ENCODE measurements at regions not wholly inside any gene's neighbourhood (a gene's known extent, or its start where the extent isn't known, plus 50 kb on each side); places are given as distances from the start of the nearest gene placed in this dataset.

- CTCF ChIA-PET: no interaction called here
- no peak overlapping the region for H3K4me2 ChIP-seq (ENCODE audit: low read depth, low read length)
- no peak overlapping the region for H4K5ac ChIP-seq (ENCODE audit: low read depth, low read length)
- H3K36me3 ChIP-seq (ENCODE audit: control insufficient read depth, insufficient read depth, low read length): no peaks in the 10 kb centered on the region
- H3K56ac ChIP-seq (ENCODE audit: extremely low read depth, insufficient read depth, low read length): no peak overlapping the region
- no peak overlapping the region for H2AK9ac ChIP-seq (replicated peaks; ENCODE audit: low read depth, low read length, poor library complexity)
- H2BK15ac ChIP-seq (ENCODE audit: low read depth, low read length): no peak overlapping the region
- H3K9me3 ChIP-seq (ENCODE audit: control insufficient read depth, insufficient read depth, low read length): no peaks in the 10 kb centered on the region
- H2AFZ ChIP-seq (replicated peaks; ENCODE audit: low read length, poor library complexity): no peak overlapping the region
- POLR2A ChIA-PET (ENCODE audit: unreplicated experiment): no interaction called here
- dilution Hi-C loops (cut with HindIII; ENCODE audit: low sequenced_read_pairs, unreplicated experiment) (no loop called here), intact Hi-C loops (cut with micrococcal nuclease) (no loop called here), in situ Hi-C loops (cut with MboI; ENCODE audit: low sequenced_read_pairs) (no loop called here)
- H3K14ac ChIP-seq (replicated peaks; ENCODE audit: low read depth, low read length): no peak overlapping the region
- ATAC-seq (ENCODE audit: low read depth) (peak; percentile 56), DNase-seq (peak; percentile 81)
- no peak overlapping the region for H4K91ac ChIP-seq (ENCODE audit: insufficient read depth, low read depth, low read length)
- no TSS peak for BruUV-seq (replicated peaks)
- H3K18ac ChIP-seq (ENCODE audit: low read depth, low read length): no peak overlapping the region
- no peak overlapping the region for H3K27ac ChIP-seq (ENCODE audit: insufficient read depth, low read length)
- no peak overlapping the region for H2BK5ac ChIP-seq (ENCODE audit: low read depth, low read length, poor library complexity, severe bottlenecking)
- no peak overlapping the region for H3K4ac ChIP-seq (ENCODE audit: low read depth, low read length)
- no peak overlapping the region for H4K8ac ChIP-seq (ENCODE audit: low read depth in 2 of 2, low read length in 2 of 2)
- H2BK120ac ChIP-seq (ENCODE audit: low read depth, low read length): no peak overlapping the region
- H2BK20ac ChIP-seq (ENCODE audit: low read depth, low read length): no peak overlapping the region
- H3K4me3 ChIP-seq (ENCODE audit: insufficient read depth, low read depth, low read length): no peak overlapping the region
- H3K4me1 ChIP-seq (ENCODE audit: control insufficient read depth, insufficient read depth, low read length): peaks cover 4% of the 10 kb centered on the region; the same call in 1 of the 2 replicates
- H3K79me1 ChIP-seq (ENCODE audit: low read depth in 1 of 2, low read length in 2 of 2): no peaks in the 10 kb centered on the region
- H3K9me1 ChIP-seq (ENCODE audit: insufficient read depth, low read length): no peaks in the 10 kb centered on the region
- TF ChIP-seq CHD1 (IDR thresholded peaks at IDR 0.05; ENCODE audit: low read depth, low read length) (no peak), MAFK (IDR thresholded peaks at IDR 0.05; ENCODE audit: low read depth, low read length) (peak; percentile 66), FOS (IDR thresholded peaks at IDR 0.05; ENCODE audit: low read depth, low read length) (peak; percentile 79), ELK1 (IDR thresholded peaks at IDR 0.05; ENCODE audit: borderline replicate concordance, low read depth, low read length) (no peak), RAD21 (IDR thresholded peaks at IDR 0.05; ENCODE audit: low read length) (no peak)
- H2AK5ac ChIP-seq (ENCODE audit: low read depth, low read length): 0 out of 2 replicates have a peak overlapping the region, but pooled peaks have one; percentile 44
- H3K27me3 ChIP-seq (ENCODE audit: control insufficient read depth, insufficient read depth, low read length): peaks cover 10% of the 10 kb centered on the region
- no peak overlapping the region for H3K23ac ChIP-seq (ENCODE audit: low read depth, low read length)
- no peak overlapping the region for H3K9ac ChIP-seq (ENCODE audit: low read depth, low read length)
- H4K20me1 ChIP-seq (ENCODE audit: insufficient read depth, low read length): no peaks in the 10 kb centered on the region
- WGBS, 2 experiments (ENCODE audit: extremely low coverage in 2 of 2, insufficient read length in 1 of 2): 80% methylated on average over 1 of the region's 5 CpGs; no CpG with 5 or more reads in 1 of the 2 experiments
These were observed 68.0 kb upstream of the PPP1R3C start for GRCh38 chr10:91700788-91701444.

All from IMR-90 (cell line).